H1 (cell line): ENCODE measurements at regions not wholly inside any gene's neighbourhood (a gene's known extent, or its start where the extent isn't known, plus 50 kb on each side); places are given as distances from the start of the nearest gene placed in this dataset.

ENCODE experiments used
- CTCF ChIA-PET: fragments of 300-600 bp; sonication (Branson Sonifier 250); formaldehyde crosslinking; loops from one replicate; lab custom pipeline; 2021; ENCODE audit not compliant: partially characterized antibody; lab: Charles Lee
- POLR2A ChIA-PET: fragments of 300-600 bp; sonication (Branson Sonifier 250); formaldehyde crosslinking; loops from one replicate; lab custom pipeline; 2021; ENCODE audit warnings: inconsistent platforms; ENCODE audit not compliant: partially characterized antibody; lab: Charles Lee
- DNase-seq, 2 experiments: peaks; one replicate each; pipeline versions ENCODE4 v3.0.0 to v3.0.0-alpha.2; 2010 to 2022; ENCODE audit warnings: low spot score in 2 of 2, low read depth in 1 of 2, mixed read lengths in 1 of 2
- FAIRE-seq: peaks from 2 replicates; lab custom pipeline; 2011; peaks lifted over from hg19 to GRCh38; lab: Jason Lieb, UNC
- H2AFZ ChIP-seq: 2 replicates; pipeline ENCODE4 v1.8.1; 2012; ENCODE audit warnings: low read length, inconsistent platforms
- H2AK5ac ChIP-seq: 2 replicates; pipeline ENCODE4 v1.6.1; 2013; ENCODE audit warnings: low read depth, low read length
- H2BK120ac ChIP-seq: replicated peaks from 2 replicates; pipeline ENCODE3; 2013; ENCODE audit warnings: low read depth, low read length, inconsistent platforms
- H2BK12ac ChIP-seq: 2 replicates; pipeline ENCODE4 v1.6.1; 2013; ENCODE audit warnings: low read depth, low read length
- H2BK15ac ChIP-seq: 2 replicates; pipeline ENCODE4 v1.6.1; 2013; ENCODE audit warnings: low read length
- H2BK20ac ChIP-seq: 2 replicates; pipeline ENCODE4 v1.6.1; 2013; ENCODE audit warnings: low read length
- H2BK5ac ChIP-seq: 2 replicates; pipeline ENCODE4 v1.6.1; 2013; ENCODE audit warnings: low read depth, low read length
- H3K14ac ChIP-seq: 2 replicates; pipeline ENCODE4 v1.6.1; 2013; ENCODE audit warnings: inconsistent platforms; ENCODE audit not compliant: insufficient read length
- H3K18ac ChIP-seq: 2 replicates; pipeline ENCODE4 v1.6.1; 2013; ENCODE audit warnings: low read length; ENCODE audit errors: extremely low read depth
- H3K23ac ChIP-seq: 2 replicates; pipeline ENCODE4 v1.6.1; 2013; ENCODE audit warnings: inconsistent platforms; ENCODE audit not compliant: insufficient read length
- H3K23me2 ChIP-seq: 2 replicates; pipeline ENCODE4 v1.6.1; 2013; ENCODE audit warnings: low read depth, low read length
- H3K27ac ChIP-seq: 2 replicates; pipeline ENCODE4 v1.6.1; 2011; ENCODE audit warnings: low read depth, low read length, inconsistent platforms
- H3K27me3 ChIP-seq, 4 experiments: replicated peaks in 1 of 4; 1 replicate in 1 of 4; 2 replicates in 3 of 4; pipeline versions ENCODE4 v1.6.1 to v1.8.1; 2011 to 2013; ENCODE audit warnings: low read length in 3 of 4, mild to moderate bottlenecking in 3 of 4, inconsistent platforms in 2 of 4, mixed read lengths in 2 of 4, moderate library complexity in 1 of 4; ENCODE audit not compliant: control insufficient read depth in 3 of 4, insufficient read depth in 3 of 4; ENCODE audit errors: extremely low read depth in 1 of 4
- H3K36me3 ChIP-seq, 4 experiments: 2 replicates each; pipeline versions ENCODE4 v1.6.1 to v1.8.1; 2011 to 2013; ENCODE audit warnings: mild to moderate bottlenecking in 4 of 4, low read length in 3 of 4, moderate library complexity in 2 of 4, control low read depth in 1 of 4, inconsistent platforms in 1 of 4; ENCODE audit not compliant: insufficient read depth in 4 of 4, control insufficient read depth in 2 of 4
- H3K4ac ChIP-seq: replicated peaks from 2 replicates; pipeline ENCODE3; 2013; ENCODE audit warnings: low read length, low read depth, mixed read lengths, inconsistent platforms; ENCODE audit not compliant: insufficient read length
- H3K4me1 ChIP-seq, 4 experiments: replicated peaks in 1 of 4; 1 replicate in 1 of 4; 2 replicates in 3 of 4; pipeline versions ENCODE4 v1.6.1 to v1.8.1; 2011 to 2013; ENCODE audit warnings: low read length in 3 of 4, inconsistent platforms in 2 of 4, mixed read lengths in 1 of 4; ENCODE audit not compliant: insufficient read depth in 4 of 4, control insufficient read depth in 3 of 4
- H3K4me2 ChIP-seq, 2 experiments: 2 replicates each; pipeline versions ENCODE4 v1.6.1 to v1.8.1; 2011 to 2013; ENCODE audit warnings: low read depth in 2 of 2, low read length in 2 of 2, control low read depth in 1 of 2, inconsistent platforms in 1 of 2, mild to moderate bottlenecking in 1 of 2; ENCODE audit not compliant: insufficient read depth in 1 of 2
- H3K4me3 ChIP-seq, 4 experiments: fragments of 200-600, 300-600 bp in 1 of 4; sonication (generic), shearing (Covaris generic), sonication (Bioruptor Twin) in 1 of 4; 2 replicates each; pipeline versions ENCODE4 v1.5.1 to v1.8.1; 2011 to 2016; ENCODE audit warnings: low read length in 4 of 4, low read depth in 3 of 4, control low read depth in 2 of 4, inconsistent platforms in 2 of 4, mild to moderate bottlenecking in 2 of 4, mixed read lengths in 1 of 4, moderate library complexity in 1 of 4; ENCODE audit not compliant: insufficient read depth in 2 of 4; ENCODE audit errors: extremely low read depth in 1 of 4
- H3K56ac ChIP-seq: replicated peaks from 2 replicates; pipeline ENCODE3; 2013; ENCODE audit warnings: low read depth, mild to moderate bottlenecking, mixed read lengths, low read length, inconsistent platforms; ENCODE audit not compliant: insufficient read length
- H3K79me1 ChIP-seq: 2 replicates; pipeline ENCODE4 v1.6.1; 2013; ENCODE audit warnings: low read depth, low read length, control low read depth
- H3K79me2 ChIP-seq, 2 experiments: 2 replicates each; pipeline versions ENCODE4 v1.6.1 to v1.8.1; 2012 to 2013; ENCODE audit warnings: low read length in 2 of 2, mild to moderate bottlenecking in 2 of 2, inconsistent platforms in 1 of 2; ENCODE audit not compliant: insufficient read depth in 2 of 2, control insufficient read depth in 1 of 2
- H3K9ac ChIP-seq, 4 experiments: replicated peaks in 1 of 4; 1 replicate in 1 of 4; 2 replicates in 3 of 4; pipeline versions ENCODE4 v1.6.1 to v1.8.1; 2011 to 2013; ENCODE audit warnings: low read depth in 3 of 4, low read length in 3 of 4, control low read depth in 2 of 4, mild to moderate bottlenecking in 2 of 4, moderate library complexity in 2 of 4, inconsistent platforms in 1 of 4; ENCODE audit errors: extremely low read depth in 1 of 4
- H3K9me3 ChIP-seq, 2 experiments: 2 replicates each; pipeline versions ENCODE4 v1.6.1 to v1.8.1; 2012 to 2013; ENCODE audit warnings: mild to moderate bottlenecking in 2 of 2, moderate library complexity in 2 of 2, control low read depth in 1 of 2, inconsistent platforms in 1 of 2, low read depth in 1 of 2, low read length in 1 of 2, mixed read lengths in 1 of 2; ENCODE audit not compliant: insufficient read depth in 2 of 2
- H4K20me1 ChIP-seq, 2 experiments: replicated peaks in 1 of 2; 2 replicates each; pipeline versions ENCODE3 to v1.8.1; 2011 to 2013; ENCODE audit warnings: inconsistent platforms in 2 of 2, low read length in 2 of 2, mild to moderate bottlenecking in 1 of 2; ENCODE audit not compliant: insufficient read depth in 2 of 2, control insufficient read depth in 1 of 2
- H4K5ac ChIP-seq: 2 replicates; pipeline ENCODE4 v1.6.1; 2013; ENCODE audit warnings: low read length, low read depth, mixed read lengths, inconsistent platforms; ENCODE audit not compliant: insufficient read length
- H4K8ac ChIP-seq: 2 replicates; pipeline ENCODE4 v1.8.0; 2013; ENCODE audit warnings: mild to moderate bottlenecking, moderate library complexity, low read length, inconsistent platforms; ENCODE audit not compliant: insufficient read depth; ENCODE audit errors: extremely low read depth
- H4K91ac ChIP-seq: replicated peaks from 2 replicates; pipeline ENCODE3; 2013; ENCODE audit warnings: low read length, mixed read lengths, inconsistent platforms; ENCODE audit not compliant: insufficient read length
- BRCA1 ChIP-seq: IDR thresholded peaks from 2 replicates; pipeline ENCODE4 v1.6.1; 2012; ENCODE audit warnings: low read depth, low read length, improper control_type of control experiment
- CHD2 ChIP-seq: IDR thresholded peaks from 2 replicates; pipeline ENCODE4 v1.6.1; 2012; ENCODE audit warnings: low read length, improper control_type of control experiment
- CTBP2 ChIP-seq: IDR thresholded peaks from 2 replicates; pipeline ENCODE4 v1.7.0; 2011; ENCODE audit warnings: borderline replicate concordance, mild to moderate bottlenecking, moderate library complexity, mixed read lengths, low read length; ENCODE audit not compliant: insufficient read depth, insufficient read length
- HDAC2 ChIP-seq, 2 experiments: fragments of 300-600 bp in 1 of 2; sonication (generic) in 1 of 2; IDR thresholded peaks; 2 replicates each; pipeline ENCODE4 v1.6.1; 2011 to 2012; ENCODE audit warnings: low read depth in 2 of 2, low read length in 2 of 2, mild to moderate bottlenecking in 2 of 2, moderate library complexity in 2 of 2, borderline replicate concordance in 1 of 2, inconsistent platforms in 1 of 2
- JUND ChIP-seq: IDR thresholded peaks from 2 replicates; pipeline ENCODE4 v1.6.1; 2011; ENCODE audit warnings: mild to moderate bottlenecking, improper control_type of control experiment, low read length
- POU5F1 ChIP-seq: IDR thresholded peaks from 2 replicates; pipeline ENCODE4 v1.6.1; 2011; ENCODE audit warnings: low read depth, mild to moderate bottlenecking, low read length, moderate library complexity
- SP4 ChIP-seq: IDR thresholded peaks from 2 replicates; pipeline ENCODE4 v1.6.1; 2012; ENCODE audit warnings: low read length, inconsistent platforms
- USF2 ChIP-seq: IDR thresholded peaks from 2 replicates; pipeline ENCODE4 v1.6.1; 2011; ENCODE audit warnings: low read length, improper control_type of control experiment
- YY1 ChIP-seq: IDR thresholded peaks from 2 replicates; pipeline ENCODE4 v1.6.1; 2011; ENCODE audit warnings: low read depth, mild to moderate bottlenecking, low read length
- WGBS, 2 experiments: shearing (Covaris generic) in 1 of 2; methylation state at CpG; one replicate each; pipeline versions ENCODE4 v1.1.6 to v1.1.7; 2013 to 2015; ENCODE audit warnings: low lambda C conversion rate in 2 of 2, mixed read lengths in 2 of 2, inconsistent platforms in 1 of 2, low coverage in 1 of 2, missing lambda C conversion rate in 1 of 2; ENCODE audit not compliant: insufficient replicate concordance in 2 of 2, insufficient coverage in 1 of 2, insufficient read length in 1 of 2; ENCODE audit errors: extremely low coverage in 1 of 2, missing lambda C conversion rate in 1 of 2; 5-methylcytosine and 5-hydroxymethylcytosine counted together

- H2AFZ ChIP-seq = no peak overlapping the region
- H3K23ac ChIP-seq = no peak overlapping the region
- TF ChIP-seq YY1 = no peak
- no peak for TF ChIP-seq SP4
- no peak for TF ChIP-seq JUND
- TF ChIP-seq CTBP2 = no peak
- TF ChIP-seq BRCA1 = no peak
- TF ChIP-seq HDAC2 (IDR thresholded peaks at IDR 0.05; ENCODE audit: borderline replicate concordance in 1 of 2, low read depth in 2 of 2, low read length in 2 of 2) = no peak
- TF ChIP-seq CHD2 = no peak
- TF ChIP-seq POU5F1 = no peak
- no peak for TF ChIP-seq USF2
- no peak overlapping the region for H3K9ac ChIP-seq
- peaks cover 5% of the 10 kb centered on the region; the same call in 1 of the 2 replicates for H3K79me1 ChIP-seq
- no peak overlapping the region for H4K91ac ChIP-seq
- H3K27me3 ChIP-seq = no peaks in the 10 kb centered on the region
- 87% methylated on average over 2 of the region's 2 CpGs; no CpG with 5 or more reads in 1 of the 2 experiments for WGBS, 2 experiments
- peaks cover 0 to 4% of the 10 kb centered on the region in 2 experiments for H4K20me1 ChIP-seq
- FAIRE-seq (no peak), DNase-seq (no peak)
- no peak overlapping the region for H3K27ac ChIP-seq
- H3K23me2 ChIP-seq = no peaks in the 10 kb centered on the region
- peaks cover 0 to 22% of the 10 kb centered on the region in 2 experiments; a peak in 2 of 4 replicates for H3K79me2 ChIP-seq
- H3K36me3 ChIP-seq = no peaks in the 10 kb centered on the region
- no peak overlapping the region for H3K4ac ChIP-seq
- H3K14ac ChIP-seq = no peak overlapping the region
- H3K56ac ChIP-seq = no peak overlapping the region
- CTCF ChIA-PET = interaction anchor here (0.8 to 2.4 kb wide), 3 partner anchors 10 to 41 kb away, joined by 3 to 9 read pairs (median 3); no protein-coding TSS in a partner anchor
- H3K18ac ChIP-seq = no peak overlapping the region
- POLR2A ChIA-PET = interaction anchor here (1.5 kb wide), 1 partner anchor 9 kb away, joined by 4 read pairs; no protein-coding TSS in a partner anchor
- H3K4me2 ChIP-seq = no peak overlapping the region
- no peak overlapping the region for H2BK12ac ChIP-seq
- H2AK5ac ChIP-seq = no peak overlapping the region
- H3K9me3 ChIP-seq = no peaks in the 10 kb centered on the region
- H4K8ac ChIP-seq = no peak overlapping the region
- H2BK120ac ChIP-seq = no peak overlapping the region
- H2BK15ac ChIP-seq = no peak overlapping the region
- H3K4me3 ChIP-seq = no peak overlapping the region
- no peak overlapping the region for H2BK20ac ChIP-seq
- H3K4me1 ChIP-seq = peaks cover 3 to 9% (median 5%) of the 10 kb centered on the region in 4 experiments; a peak in 5 of 7 replicates
- H2BK5ac ChIP-seq = no peak overlapping the region
- no peak overlapping the region for H4K5ac ChIP-seq
These were observed 130.8 kb upstream of the IL12A start for GRCh38 chr3:159857840-159858239.
